Gastrocnemius medialis (tissue), 4 donors: ENCODE measurements at regions not wholly inside any gene's neighbourhood (a gene's known extent, or its start where the extent isn't known, plus 50 kb on each side); places are given as distances from the start of the nearest gene placed in this dataset.

Source experiments
- CTCF ChIP-seq, 5 experiments: fragments of 450-650 bp in 3 of 5; fragments of 200-600 bp in 2 of 5; sonication (generic) in 2 of 5; IDR thresholded peaks in 4 of 5; conservative IDR thresholded peaks in 1 of 5; 1 replicate in 4 of 5; 2 replicates in 1 of 5; pipeline ENCODE4 v1.5.1; 2016 to 2019; ENCODE audit warnings: antibody characterized with exemption in 5 of 5, mild to moderate bottlenecking in 3 of 5, moderate library complexity in 3 of 5
- POLR2A ChIP-seq, 2 donors: fragments of 450-650 bp; IDR thresholded peaks; one replicate each; pipeline ENCODE4 v1.6.1; 2017; ENCODE audit warnings: antibody characterized with exemption in 2 of 2, mild to moderate bottlenecking in 2 of 2, moderate library complexity in 2 of 2

DNA sequence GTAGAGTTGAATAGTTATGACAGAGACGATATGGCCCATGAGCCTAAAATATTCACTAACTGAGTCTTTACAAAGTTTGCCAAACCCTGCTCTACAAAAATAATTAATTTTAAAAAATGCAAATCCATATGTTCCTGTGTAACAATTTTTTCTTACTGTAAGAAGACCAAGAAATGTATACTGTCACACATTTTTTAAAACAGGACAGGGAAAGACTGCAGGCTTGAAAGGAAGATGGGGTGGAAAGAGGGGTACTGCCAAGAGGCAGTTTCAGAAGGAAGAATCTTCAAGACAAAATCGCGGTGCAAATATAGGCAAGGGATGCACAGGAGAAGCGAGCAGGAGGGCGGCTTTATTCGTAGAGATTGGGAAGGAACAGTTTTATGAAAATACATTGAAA is 115.7 kb upstream of the KLHL1 start:
- TF ChIP-seq CTCF (IDR thresholded peaks at IDR 0.05 in 4 of 5, conservative IDR thresholded peaks at IDR 0.05 in 1 of 5) (no peak), POLR2A (IDR thresholded peaks at IDR 0.05) (no peak)
